Tibial artery (tissue), 4 donors: ENCODE measurements at regions not wholly inside any gene's neighbourhood (a gene's known extent, or its start where the extent isn't known, plus 50 kb on each side); places are given as distances from the start of the nearest gene placed in this dataset.

Experiments used
- DNase-seq, 2 donors: peaks; one replicate each; pipeline ENCODE4 v3.0.0-alpha.2; 2019
- H3K27ac ChIP-seq, 2 donors: fragments of 200-600 bp; sonication (generic) in 1 of 2; 1 replicate in 1 of 2; 2 replicates in 1 of 2; pipeline ENCODE4 v1.5.1; 2018 to 2019; ENCODE audit warnings: mild to moderate bottlenecking in 1 of 2
- H3K27me3 ChIP-seq, 2 donors: fragments of 200-600 bp; sonication (generic) in 1 of 2; one replicate each; pipeline versions ENCODE4 v1.5.1 to v1.6.0; 2016 to 2019
- H3K36me3 ChIP-seq, 3 donors: fragments of 200-600 bp; sonication (generic) in 2 of 3; one replicate each; pipeline ENCODE4 v1.5.1; 2016 to 2019; ENCODE audit warnings: mild to moderate bottlenecking in 2 of 3
- H3K4me1 ChIP-seq, 4 donors: fragments of 200-600 bp; sonication (generic) in 2 of 4; 1 replicate in 3 of 4; 2 replicates in 1 of 4; pipeline ENCODE4 v1.5.1; 2016 to 2019
- H3K4me3 ChIP-seq, 2 donors: fragments of 200-600 bp; sonication (generic) in 1 of 2; 1 replicate in 1 of 2; 2 replicates in 1 of 2; pipeline ENCODE4 v1.5.1; 2018 to 2019; ENCODE audit warnings: mild to moderate bottlenecking in 2 of 2
- H3K9me3 ChIP-seq, 3 donors: fragments of 200-600 bp; sonication (generic) in 1 of 3; one replicate each; pipeline ENCODE4 v1.5.1; 2016 to 2019
- intact Hi-C: fragments of 100-400 bp; cut with DNase I; formaldehyde crosslinking; loops from one replicate; pipeline ENCODE4 v1.15.0; 2023; ENCODE audit warnings: low total_unique reads
- TF ChIP-seq, protein P1 (sequence below), 2 experiments: fragments of 200-600 bp in 1 of 2; fragments of 450-650 bp in 1 of 2; IDR thresholded peaks; one replicate each; pipeline ENCODE4 v1.5.1; 2017 to 2019; ENCODE audit warnings: antibody characterized with exemption in 2 of 2, mild to moderate bottlenecking in 1 of 2, moderate library complexity in 1 of 2

DNA sequence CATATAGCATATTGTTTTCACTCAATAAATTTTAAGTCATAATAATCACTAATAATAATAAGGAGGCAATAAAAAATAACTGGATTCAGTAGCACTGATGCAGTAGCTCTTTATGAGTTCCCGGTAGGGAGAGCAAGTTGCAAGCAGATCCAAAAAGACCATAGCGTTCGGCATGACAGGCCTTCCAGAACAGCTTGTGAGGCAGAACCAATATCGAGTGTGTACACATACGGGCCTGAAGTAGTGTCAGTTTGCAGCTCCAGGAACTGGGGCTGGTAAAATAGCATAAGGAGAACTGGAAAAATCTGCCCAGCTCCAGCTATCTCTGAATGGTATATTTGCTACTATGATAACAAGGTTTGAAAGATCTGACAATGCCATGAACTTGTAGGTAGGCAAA lies 1607.8 kb upstream of the PIK3C3 start:
- TF ChIP-seq, protein P1, sequence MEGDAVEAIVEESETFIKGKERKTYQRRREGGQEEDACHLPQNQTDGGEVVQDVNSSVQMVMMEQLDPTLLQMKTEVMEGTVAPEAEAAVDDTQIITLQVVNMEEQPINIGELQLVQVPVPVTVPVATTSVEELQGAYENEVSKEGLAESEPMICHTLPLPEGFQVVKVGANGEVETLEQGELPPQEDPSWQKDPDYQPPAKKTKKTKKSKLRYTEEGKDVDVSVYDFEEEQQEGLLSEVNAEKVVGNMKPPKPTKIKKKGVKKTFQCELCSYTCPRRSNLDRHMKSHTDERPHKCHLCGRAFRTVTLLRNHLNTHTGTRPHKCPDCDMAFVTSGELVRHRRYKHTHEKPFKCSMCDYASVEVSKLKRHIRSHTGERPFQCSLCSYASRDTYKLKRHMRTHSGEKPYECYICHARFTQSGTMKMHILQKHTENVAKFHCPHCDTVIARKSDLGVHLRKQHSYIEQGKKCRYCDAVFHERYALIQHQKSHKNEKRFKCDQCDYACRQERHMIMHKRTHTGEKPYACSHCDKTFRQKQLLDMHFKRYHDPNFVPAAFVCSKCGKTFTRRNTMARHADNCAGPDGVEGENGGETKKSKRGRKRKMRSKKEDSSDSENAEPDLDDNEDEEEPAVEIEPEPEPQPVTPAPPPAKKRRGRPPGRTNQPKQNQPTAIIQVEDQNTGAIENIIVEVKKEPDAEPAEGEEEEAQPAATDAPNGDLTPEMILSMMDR (IDR thresholded peaks at IDR 0.05) = no peak
- intact Hi-C loops = no loop called here
- no peak for DNase-seq
- Histone ChIP-seq H3K36me3 (no peaks in the 10 kb centered on the region), H3K9me3 (no peaks in the 10 kb centered on the region), H3K27me3 (no peaks in the 10 kb centered on the region), H3K4me3 (no peak overlapping the region), H3K4me1 (no peaks in the 10 kb centered on the region), H3K27ac (no peak overlapping the region)

DNA sequence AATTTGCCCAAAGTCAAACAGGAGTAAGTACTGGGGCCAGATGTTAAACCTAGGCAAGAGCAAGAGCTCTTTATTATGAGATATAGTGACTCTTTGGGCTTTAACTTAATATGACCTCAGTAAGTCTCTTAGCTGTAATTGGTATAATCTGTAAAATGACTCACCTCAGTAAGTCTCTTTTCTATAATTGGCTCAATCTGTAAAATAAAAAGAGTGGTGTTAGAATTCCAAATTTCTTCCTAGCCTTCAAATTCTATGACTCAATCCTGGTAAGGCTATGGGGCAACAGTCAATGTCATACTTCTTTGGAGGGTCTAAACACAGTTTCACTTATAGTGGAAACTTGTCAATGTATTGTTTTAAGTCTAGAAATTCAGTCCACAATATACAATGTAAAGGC lies 1608.9 kb upstream of the PIK3C3 start:
- Histone ChIP-seq H3K4me3 (no peak overlapping the region), H3K9me3 (no peaks in the 10 kb centered on the region), H3K4me1 (no peaks in the 10 kb centered on the region), H3K27ac (no peak overlapping the region), H3K36me3 (no peaks in the 10 kb centered on the region), H3K27me3 (no peaks in the 10 kb centered on the region)
- TF ChIP-seq, protein P1 (IDR thresholded peaks at IDR 0.05) = no peak
- intact Hi-C loops = no loop called here
- no peak for DNase-seq

DNA sequence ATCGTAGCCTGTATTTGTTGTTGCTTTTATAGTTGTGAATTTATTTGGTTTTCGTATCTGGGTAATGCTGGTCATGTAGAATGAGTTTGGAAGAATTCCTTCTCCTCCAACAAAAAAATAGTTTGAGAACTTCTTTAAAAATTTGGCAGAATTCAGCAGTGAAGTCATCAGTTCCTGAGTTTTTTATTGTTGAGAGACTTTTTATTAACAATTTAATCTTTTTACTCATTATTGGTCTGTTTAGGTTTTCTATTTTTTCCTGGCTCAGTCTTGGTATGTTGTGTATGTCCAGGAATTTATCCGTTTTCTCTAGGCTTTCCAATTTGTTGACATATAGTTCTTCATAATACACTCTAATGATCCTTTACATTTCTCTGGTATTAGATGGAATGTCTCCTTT lies 1613.3 kb upstream of the PIK3C3 start:
- TF ChIP-seq, protein P1 (IDR thresholded peaks at IDR 0.05) = no peak
- Histone ChIP-seq H3K27ac (no peak overlapping the region), H3K36me3 (no peaks in the 10 kb centered on the region)

DNA sequence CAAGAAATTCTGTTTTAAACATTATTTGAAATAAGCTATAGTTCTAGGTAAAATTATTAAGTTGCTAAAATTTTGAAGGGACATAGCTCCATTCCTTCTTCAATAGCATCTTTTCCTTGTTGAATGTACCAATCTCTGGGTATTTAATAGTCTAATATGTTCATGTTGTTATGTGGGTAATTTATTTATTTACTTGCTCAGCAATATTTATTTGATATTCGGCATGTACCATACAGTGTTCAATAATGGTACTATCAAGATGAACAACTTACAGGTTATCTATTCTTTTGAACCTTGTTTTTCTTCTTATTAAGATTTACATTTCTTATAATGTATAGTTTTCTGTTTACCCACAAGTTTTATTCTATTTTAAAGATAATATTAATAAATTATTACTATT lies 1616.8 kb upstream of the PIK3C3 start:
- Histone ChIP-seq H3K36me3 (no peaks in the 10 kb centered on the region), H3K9me3 (no peaks in the 10 kb centered on the region), H3K4me1 (no peaks in the 10 kb centered on the region), H3K4me3 (no peak overlapping the region), H3K27ac (no peak overlapping the region), H3K27me3 (no peaks in the 10 kb centered on the region)
- DNase-seq = no peak
- TF ChIP-seq, protein P1 (IDR thresholded peaks at IDR 0.05) = no peak
- intact Hi-C loops = no loop called here

More for the DNA sequence above, 1613.3 kb upstream of the PIK3C3 start:
- Histone ChIP-seq H3K4me1 (no peaks in the 10 kb centered on the region), H3K27me3 (no peaks in the 10 kb centered on the region), H3K4me3 (no peak overlapping the region), H3K9me3 (no peaks in the 10 kb centered on the region)
- DNase-seq = no peak
- intact Hi-C loops = no loop called here

DNA sequence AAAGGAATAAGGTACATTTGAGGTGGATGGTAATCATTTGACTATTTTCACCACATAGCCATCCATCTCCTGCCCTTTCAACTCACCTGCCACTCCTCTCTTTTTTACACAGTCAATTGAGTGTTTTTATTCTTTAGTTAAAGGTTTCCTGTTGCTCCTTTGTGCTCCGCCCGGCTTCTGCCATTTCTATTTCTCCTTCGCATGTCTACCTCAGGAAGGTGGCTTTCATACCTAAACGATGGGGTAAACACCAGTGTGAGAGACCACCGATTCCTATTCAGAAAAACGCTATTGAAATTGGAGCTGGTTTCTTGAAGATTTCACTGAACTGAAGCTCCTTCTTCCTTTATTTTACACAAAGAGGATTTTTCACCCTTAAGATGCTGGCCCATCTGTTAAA lies 1628.0 kb upstream of the PIK3C3 start:
- H3K27me3 ChIP-seq = no peaks in the 10 kb centered on the region
- intact Hi-C loops = no loop called here
- H3K4me1 ChIP-seq = no peaks in the 10 kb centered on the region
- no peaks in the 10 kb centered on the region for H3K36me3 ChIP-seq
- H3K4me3 ChIP-seq = no peak overlapping the region
- no peak for DNase-seq
- no peaks in the 10 kb centered on the region for H3K9me3 ChIP-seq
- no peak overlapping the region for H3K27ac ChIP-seq
- TF ChIP-seq, protein P1 (IDR thresholded peaks at IDR 0.05) = no peak

DNA sequence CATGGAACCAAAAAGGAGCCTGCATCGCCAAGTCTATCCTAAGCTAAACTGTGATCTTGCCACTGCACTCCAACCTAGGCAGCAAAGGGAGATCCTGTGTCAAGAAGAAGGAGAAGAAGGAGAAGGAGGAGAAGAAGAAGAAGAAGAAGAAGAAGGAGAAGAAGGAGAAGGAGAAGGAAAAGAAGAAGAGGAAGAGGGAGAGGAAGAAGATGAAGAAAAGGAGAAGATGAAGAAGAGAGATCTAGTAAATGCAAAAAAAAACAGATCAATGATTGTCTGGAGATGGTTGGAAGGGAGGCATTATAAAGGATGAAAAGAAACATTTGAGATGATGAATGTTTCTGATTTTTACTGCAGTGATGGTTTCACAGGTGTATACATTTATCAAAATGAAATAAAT lies 1629.0 kb upstream of the PIK3C3 start:
- no peak for DNase-seq
- H3K36me3 ChIP-seq = no peaks in the 10 kb centered on the region
- H3K27me3 ChIP-seq = no peaks in the 10 kb centered on the region
- no peaks in the 10 kb centered on the region for H3K9me3 ChIP-seq
- H3K4me3 ChIP-seq = no peak overlapping the region
- intact Hi-C loops = no loop called here
- TF ChIP-seq, protein P1 (IDR thresholded peaks at IDR 0.05) = no peak
- H3K4me1 ChIP-seq = no peaks in the 10 kb centered on the region
- H3K27ac ChIP-seq = no peak overlapping the region
